ENCODE measurements at regions not wholly inside any gene's neighbourhood (a gene's known extent, or its start where the extent isn't known, plus 50 kb on each side); places are given as distances from the start of the nearest gene placed in this dataset.
"Not testable (repeated sequence)": the region's sequence is repeated elsewhere in the genome, so short reads cannot be mapped to it uniquely, and the experiment has no call there.

- H3K27ac Mint-ChIP-seq; H3K27me3 Mint-ChIP-seq (ENCODE audit: low read depth); H3K4me1 Mint-ChIP-seq (ENCODE audit: low read depth); H3K4me3 Mint-ChIP-seq; H3K36me3 Mint-ChIP-seq (ENCODE audit: low read depth): not testable (repeated sequence)
- peaks cover 41% of the 10 kb centered on the region for H3K9me3 Mint-ChIP-seq
Measured at GRCh38 chr11:48649064-48649463, 160.5 kb downstream of the OR4A47 start.

DNA sequence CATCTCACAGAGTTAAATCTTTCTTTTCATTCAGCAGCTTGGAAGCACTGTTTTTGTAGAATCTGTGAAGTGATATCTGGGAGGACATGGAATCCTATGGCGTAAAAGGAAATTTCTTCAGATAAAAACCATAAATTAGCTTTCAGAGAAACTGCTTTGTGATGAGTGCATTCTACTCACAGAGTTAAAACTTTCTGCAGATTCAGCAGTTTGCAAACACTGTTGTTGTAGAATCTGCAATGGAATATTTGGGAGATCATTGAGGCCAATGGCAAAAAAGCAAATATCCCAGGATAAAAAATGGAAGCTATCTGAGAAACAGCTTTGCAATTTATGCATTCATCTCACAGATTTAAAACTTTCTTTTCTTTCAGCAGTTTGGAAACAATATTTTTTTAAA lies 180.6 kb downstream of the OR4A47 start:
- H3K27ac Mint-ChIP-seq: no peak overlapping the region
- no peaks in the 10 kb centered on the region for H3K27me3 Mint-ChIP-seq (ENCODE audit: low read depth)
- peaks cover 29% of the 10 kb centered on the region for H3K9me3 Mint-ChIP-seq
- H3K36me3 Mint-ChIP-seq (ENCODE audit: low read depth): no peaks in the 10 kb centered on the region
- no peaks in the 10 kb centered on the region for H3K4me1 Mint-ChIP-seq (ENCODE audit: low read depth)
- H3K4me3 Mint-ChIP-seq: no peak overlapping the region

GRCh38 chr11:48675945-48676344 lies 187.4 kb downstream of the OR4A47 start:
- Mint-ChIP-seq H3K36me3 (ENCODE audit: low read depth) (no peaks in the 10 kb centered on the region), H3K4me3 (no peak overlapping the region), H3K27ac (no peak overlapping the region), H3K9me3 (peaks cover 52% of the 10 kb centered on the region), H3K4me1 (ENCODE audit: low read depth) (no peaks in the 10 kb centered on the region), H3K27me3 (ENCODE audit: low read depth) (no peaks in the 10 kb centered on the region)

GRCh38 chr11:48683226-48683720 lies 194.7 kb downstream of the OR4A47 start:
- H3K4me1 Mint-ChIP-seq (ENCODE audit: low read depth): no peaks in the 10 kb centered on the region
- peaks cover 57% of the 10 kb centered on the region for H3K9me3 Mint-ChIP-seq

GRCh38 chr11:48729503-48729902 lies 240.9 kb downstream of the OR4A47 start:
- H3K36me3 Mint-ChIP-seq (ENCODE audit: low read depth); H3K27me3 Mint-ChIP-seq (ENCODE audit: low read depth); H3K4me1 Mint-ChIP-seq (ENCODE audit: low read depth); H3K27ac Mint-ChIP-seq; H3K4me3 Mint-ChIP-seq: not testable (repeated sequence)
- H3K9me3 Mint-ChIP-seq: peaks cover 47% of the 10 kb centered on the region

More at GRCh38 chr11:48683226-48683720, 194.7 kb downstream of the OR4A47 start:
- no peak overlapping the region for H3K27ac Mint-ChIP-seq
- H3K27me3 Mint-ChIP-seq (ENCODE audit: low read depth): no peaks in the 10 kb centered on the region
- H3K4me3 Mint-ChIP-seq: no peak overlapping the region
- no peaks in the 10 kb centered on the region for H3K36me3 Mint-ChIP-seq (ENCODE audit: low read depth)

DNA sequence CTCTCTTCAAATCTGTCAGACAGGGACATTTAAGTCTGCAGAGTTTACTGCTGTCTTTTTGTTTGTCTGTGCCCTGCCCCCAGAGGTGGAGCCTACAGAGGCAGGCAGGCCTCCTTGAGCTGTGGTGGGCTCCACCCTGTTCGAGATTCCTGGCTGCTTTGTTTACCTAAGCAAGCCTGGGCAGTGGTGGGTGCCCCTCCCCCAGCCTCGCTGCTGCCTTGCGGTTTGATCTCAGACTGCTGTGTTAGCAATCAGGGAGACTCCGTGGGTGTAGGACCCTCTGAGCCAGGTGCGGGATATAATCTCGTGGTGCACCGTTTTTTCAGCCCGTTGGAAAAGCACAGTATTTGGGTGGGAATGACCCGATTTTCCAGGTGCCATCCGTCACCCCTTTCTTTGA lies 233.6 kb downstream of the TRIM51G start:
- peaks cover 32% of the 10 kb centered on the region for H3K9me3 Mint-ChIP-seq
- H3K27me3 Mint-ChIP-seq (ENCODE audit: low read depth); H3K4me1 Mint-ChIP-seq (ENCODE audit: low read depth); H3K27ac Mint-ChIP-seq; H3K36me3 Mint-ChIP-seq (ENCODE audit: low read depth); H3K4me3 Mint-ChIP-seq: not testable (repeated sequence)
